Pancreas (tissue), 10 donors: ENCODE measurements at regions not wholly inside any gene's neighbourhood (a gene's known extent, or its start where the extent isn't known, plus 50 kb on each side); places are given as distances from the start of the nearest gene placed in this dataset.

Experiments used
- ATAC-seq, 4 donors: fragments of 200-7000 bp; cut with Tn5 transposase; one replicate each; pipeline versions ENCODE4 v1.8.0 to v1.9.1; 2020; ENCODE audit warnings: mild to moderate bottlenecking in 4 of 4, moderate library complexity in 4 of 4
- DNase-seq, 6 donors: peaks; one replicate each; pipeline ENCODE4 v3.0.0-alpha.2; 2020
- FAIRE-seq: peaks from 2 replicates; lab custom pipeline; 2012; peaks lifted over from hg19 to GRCh38; lab: Jason Lieb, UNC
- H3K27ac ChIP-seq, 4 donors: fragments of 200-600 bp; sonication (generic); 1 replicate in 3 of 4; 2 replicates in 1 of 4; pipeline versions ENCODE4 v1.5.0 to v1.8.0; 2020
- H3K27me3 ChIP-seq, 4 donors: fragments of 200-600 bp; one replicate each; pipeline ENCODE4 v1.8.0; 2021
- H3K36me3 ChIP-seq, 3 donors: fragments of 200-600 bp; sonication (generic) in 1 of 3; one replicate each; pipeline versions ENCODE4 v1.5.0 to v1.8.0; 2020 to 2021
- H3K4me1 ChIP-seq, 3 donors: fragments of 200-600 bp; one replicate each; pipeline ENCODE4 v1.8.0; 2021
- H3K4me3 ChIP-seq, 4 donors: fragments of 200-600 bp; sonication (generic) in 2 of 4; one replicate each; pipeline versions ENCODE4 v1.5.0 to v1.8.0; 2020 to 2021
- H3K9me3 ChIP-seq, 4 donors: fragments of 200-600 bp; one replicate each; pipeline ENCODE4 v1.8.0; 2021
- CTCF ChIP-seq, 4 donors: fragments of 200-600 bp; sonication (generic) in 3 of 4; IDR thresholded peaks; one replicate each; pipeline versions ENCODE4 v1.5.0 to v1.8.0; 2021; ENCODE audit warnings: antibody characterized with exemption in 4 of 4
- WGBS, 2 donors: extraction: QIAGEN DNeasy Blood & Tissue Kit; methylation state at CpG; one replicate each; pipeline ENCODE4 v1.1.7; 2013; 5-methylcytosine and 5-hydroxymethylcytosine counted together
- intact Hi-C, 3 donors: fragments of 100-400 bp; cut with DNase I; formaldehyde crosslinking; loops; one replicate each; pipeline versions ENCODE4 v1.11.1 to v1.14.2; 2022
- donor health status: healthy with polysubstance abuse.
- donor health status: DM: no; HTN: no; CAD: no; lungs with moderate emphysema.
- donor health status: DM: no; HTN: no; CAD: no.
- donor health status: control.
- donor health status: control.
- donor health status: Bipolar disorder and iron deficiency.
- donor health status: DM: yes; HTN: yes; CAD: no.
- donor health status: DM: no; HTN: no; CAD: no.
- donor health status: DM: no; HTN: no; CAD: no.
- donor health status: DM: yes; HTN: yes; CAD: no.

GRCh38 chr2:58484221-58484620 is 243.1 kb upstream of the FANCL start:
- Histone ChIP-seq H3K9me3 (no peaks in the 10 kb centered on the region), H3K4me1 (no peaks in the 10 kb centered on the region), H3K36me3 (no peaks in the 10 kb centered on the region), H3K27ac (no peak overlapping the region), H3K27me3 (no peaks in the 10 kb centered on the region), H3K4me3 (no peak overlapping the region)
- TF ChIP-seq CTCF (IDR thresholded peaks at IDR 0.05): no peak
- FAIRE-seq (no peak), ATAC-seq (no peak), DNase-seq (no peak)
- WGBS, 2 donors: 49 to 66% methylated on average over 1 of the region's 1 CpG
- intact Hi-C loops: no loop called here

GRCh38 chr2:58483307-58483706 is 242.2 kb upstream of the FANCL start:
- 72 to 76% methylated on average over 3 of the region's 3 CpGs for WGBS, 2 donors

GRCh38 chr2:58481670-58482069 is 240.5 kb upstream of the FANCL start:
- Histone ChIP-seq H3K36me3 (no peaks in the 10 kb centered on the region), H3K27me3 (no peaks in the 10 kb centered on the region), H3K4me3 (no peak overlapping the region), H3K9me3 (no peaks in the 10 kb centered on the region), H3K4me1 (no peaks in the 10 kb centered on the region), H3K27ac (no peak overlapping the region)
- intact Hi-C loops: no loop called here
- DNase-seq (no peak), ATAC-seq (no peak), FAIRE-seq (no peak)
- 62 to 67% methylated on average over 2 of the region's 2 CpGs for WGBS, 2 donors
- TF ChIP-seq CTCF (IDR thresholded peaks at IDR 0.05): no peak

More at GRCh38 chr2:58483307-58483706, 242.2 kb upstream of the FANCL start:
- Histone ChIP-seq H3K4me3 (no peak overlapping the region), H3K4me1 (no peaks in the 10 kb centered on the region), H3K36me3 (no peaks in the 10 kb centered on the region), H3K27ac (no peak overlapping the region), H3K27me3 (no peaks in the 10 kb centered on the region), H3K9me3 (no peaks in the 10 kb centered on the region)
- FAIRE-seq (no peak), ATAC-seq (no peak), DNase-seq (no peak)
- no peak for TF ChIP-seq CTCF (IDR thresholded peaks at IDR 0.05)
- intact Hi-C loops: no loop called here

GRCh38 chr2:58480141-58480540 is 239.0 kb upstream of the FANCL start:
- no peaks in the 10 kb centered on the region for H3K36me3 ChIP-seq
- no peaks in the 10 kb centered on the region for H3K9me3 ChIP-seq
- whole genome bisulfite sequencing, 2 donors: 80 to 90% methylated on average over 2 of the region's 2 CpGs
- no peak overlapping the region for H3K4me3 ChIP-seq
- H3K4me1 ChIP-seq: no peaks in the 10 kb centered on the region
- no peak for ATAC-seq
- no peak for FAIRE-seq
- TF ChIP-seq CTCF (IDR thresholded peaks at IDR 0.05): no peak
- H3K27me3 ChIP-seq: no peaks in the 10 kb centered on the region
- DNase-seq: no peak
- intact Hi-C loops: no loop called here
- H3K27ac ChIP-seq: no peak overlapping the region

GRCh38 chr2:58479535-58480140 is 238.5 kb upstream of the FANCL start:
- H3K27me3 ChIP-seq: no peaks in the 10 kb centered on the region
- no peak for ATAC-seq
- no peak for TF ChIP-seq CTCF (IDR thresholded peaks at IDR 0.05)
- no peaks in the 10 kb centered on the region for H3K9me3 ChIP-seq
- no peak for FAIRE-seq
- intact Hi-C loops: no loop called here
- no peak overlapping the region for H3K4me3 ChIP-seq
- no peaks in the 10 kb centered on the region for H3K4me1 ChIP-seq
- H3K27ac ChIP-seq: no peak overlapping the region
- DNase-seq: no peak
- no peaks in the 10 kb centered on the region for H3K36me3 ChIP-seq
- WGBS, 2 donors: 76 to 79% methylated on average over 12 of the region's 12 CpGs
